Endothelial cell of umbilical vein (primary cell): ENCODE measurements at regions not wholly inside any gene's neighbourhood (a gene's known extent, or its start where the extent isn't known, plus 50 kb on each side); places are given as distances from the start of the nearest gene placed in this dataset.

ENCODE experiments used
- BruUV-seq: library from RNA; stranded (reverse); fragments of 400-500 nt; replicated peaks from 2 replicates; lab custom pipeline; 2021; lab: Mats Ljungman, UMichigan
- CTCF ChIA-PET: fragments of 300-600, 350-600 bp; sonication (Branson Sonifier 250); formaldehyde crosslinking; loops from one replicate; lab custom pipeline; 2021; ENCODE audit warnings: antibody characterized with exemption, inconsistent platforms; lab: Charles Lee
- POLR2A ChIA-PET: fragments of 300-600, 350-600 bp; sonication (Branson Sonifier 250); formaldehyde crosslinking; loops from one replicate; lab custom pipeline; 2021; ENCODE audit warnings: antibody characterized with exemption, inconsistent platforms; lab: Charles Lee
- DNase-seq: peaks from one replicate; pipeline ENCODE4 v3.0.0-alpha.2; 2011; ENCODE audit warnings: low read depth, low spot score
- FAIRE-seq: peaks from 2 replicates; lab custom pipeline; 2011; peaks lifted over from hg19 to GRCh38; lab: Jason Lieb, UNC
- H2AFZ ChIP-seq: 2 replicates; pipeline ENCODE4 v1.6.0; 2012; ENCODE audit warnings: low read depth, low read length, control low read depth, inconsistent platforms
- H3K27ac ChIP-seq: 2 replicates; pipeline ENCODE4 v1.5.1; 2011; ENCODE audit warnings: low read depth, mild to moderate bottlenecking, control low read depth, low read length, moderate library complexity; ENCODE audit not compliant: insufficient read depth
- H3K27me3 ChIP-seq, 2 experiments: 2 replicates each; pipeline versions ENCODE4 v1.6.0 to v1.6.1; 2011; ENCODE audit warnings: low read length in 2 of 2, mixed read lengths in 1 of 2; ENCODE audit not compliant: control insufficient read depth in 2 of 2, insufficient read depth in 2 of 2
- H3K36me3 ChIP-seq, 2 experiments: 2 replicates in 1 of 2; 3 replicates in 1 of 2; pipeline ENCODE4 v1.5.1; 2011; ENCODE audit warnings: low read length in 2 of 2, mild to moderate bottlenecking in 1 of 2, moderate library complexity in 1 of 2; ENCODE audit not compliant: control insufficient read depth in 2 of 2, insufficient read depth in 2 of 2; ENCODE audit errors: extremely low read depth in 1 of 2
- H3K4me1 ChIP-seq: 3 replicates; pipeline ENCODE4 v1.5.1; 2011; ENCODE audit warnings: mild to moderate bottlenecking, low read length; ENCODE audit not compliant: control insufficient read depth, insufficient read depth; ENCODE audit errors: extremely low read depth
- H3K4me2 ChIP-seq: 2 replicates; pipeline ENCODE4 v1.6.1; 2011; ENCODE audit warnings: low read length, control low read depth, mixed read lengths; ENCODE audit not compliant: insufficient read depth
- H3K4me3 ChIP-seq, 3 experiments: fragments of 200-600 bp in 1 of 3; sonication (generic), shearing (Covaris generic) in 1 of 3; replicated peaks in 1 of 3; 2 replicates each; pipeline ENCODE4 v1.5.1; 2011 to 2016; ENCODE audit warnings: control low read depth in 3 of 3, low read length in 3 of 3, mild to moderate bottlenecking in 2 of 3, inconsistent platforms in 1 of 3, low read depth in 1 of 3, moderate library complexity in 1 of 3; ENCODE audit not compliant: insufficient read depth in 1 of 3
- H3K79me2 ChIP-seq: 2 replicates; pipeline ENCODE4 v1.6.0; 2012; ENCODE audit warnings: low read length, inconsistent platforms; ENCODE audit not compliant: control insufficient read depth, insufficient read depth
- H3K9ac ChIP-seq: replicated peaks from 2 replicates; pipeline ENCODE3; 2011; ENCODE audit warnings: low read length, control low read depth; ENCODE audit not compliant: insufficient read depth; ENCODE audit errors: extremely low read depth
- H3K9me1 ChIP-seq: replicated peaks from 3 replicates; pipeline ENCODE4 v1.6.0; 2011; ENCODE audit warnings: mild to moderate bottlenecking, low read length; ENCODE audit not compliant: control insufficient read depth, insufficient read depth; ENCODE audit errors: extremely low read depth
- H3K9me3 ChIP-seq: replicated peaks from 2 replicates; pipeline ENCODE4 v1.5.1; 2012; ENCODE audit warnings: low read length, inconsistent platforms; ENCODE audit not compliant: control insufficient read depth, insufficient read depth
- H4K20me1 ChIP-seq: replicated peaks from 2 replicates; pipeline ENCODE3; 2011; ENCODE audit warnings: mild to moderate bottlenecking, low read length; ENCODE audit not compliant: control insufficient read depth, insufficient read depth; ENCODE audit errors: extremely low read depth
- EZH2 ChIP-seq: IDR thresholded peaks from 2 replicates; pipeline ENCODE4 v1.6.1; 2012; ENCODE audit warnings: borderline replicate concordance, low read depth, mild to moderate bottlenecking, moderate library complexity, low read length, inconsistent platforms; ENCODE audit not compliant: severe bottlenecking
- FOS ChIP-seq: IDR thresholded peaks from 2 replicates; pipeline ENCODE4 v1.6.1; 2011; ENCODE audit warnings: mild to moderate bottlenecking, low read length, moderate library complexity, borderline replicate concordance; ENCODE audit not compliant: insufficient read depth
- GATA2 ChIP-seq: IDR thresholded peaks from 2 replicates; pipeline ENCODE4 v1.7.0; 2011; ENCODE audit warnings: low read depth, mild to moderate bottlenecking, moderate library complexity, mixed read lengths, low read length; ENCODE audit not compliant: insufficient read length, insufficient read depth
- JUN ChIP-seq: IDR thresholded peaks from 2 replicates; pipeline ENCODE4 v1.6.1; 2011; ENCODE audit warnings: borderline replicate concordance, low read depth; ENCODE audit not compliant: insufficient read length, insufficient read depth
- MYC ChIP-seq: IDR thresholded peaks from one replicate; pipeline ENCODE4 v1.6.1; 2011; ENCODE audit warnings: mild to moderate bottlenecking, low read depth, low read length
- POLR2A ChIP-seq: IDR thresholded peaks from 2 replicates; pipeline ENCODE4 v1.6.1; 2012; ENCODE audit warnings: low read depth, mild to moderate bottlenecking, control low read depth, low read length
- POLR2AphosphoS5 ChIP-seq: IDR thresholded peaks from 2 replicates; pipeline ENCODE4 v1.6.1; 2012; ENCODE audit warnings: low read depth, mild to moderate bottlenecking, control low read depth, low read length, moderate library complexity; ENCODE audit not compliant: insufficient read depth
- dilution Hi-C: fragments of 300-500 bp; cut with MboI; formaldehyde crosslinking; loops from one replicate; pipeline ENCODE4 v1.15.0; 2019; ENCODE audit warnings: low sequenced_read_pairs; ENCODE audit not compliant: extremely low pct_ligation_motif_present
- intact Hi-C: fragments of 100-400 bp; cut with micrococcal nuclease; formaldehyde crosslinking; loops from one replicate; pipeline ENCODE4 v1.10.0; 2022
- TF ChIP-seq, protein P1 (sequence below), 2 donors: IDR thresholded peaks; 1 replicate in 1 of 2; 2 replicates in 1 of 2; pipeline ENCODE4 v1.5.1; 2011; ENCODE audit warnings: low read length in 2 of 2, mild to moderate bottlenecking in 2 of 2, moderate library complexity in 2 of 2, control low read depth in 1 of 2, inconsistent platforms in 1 of 2, low read depth in 1 of 2; ENCODE audit not compliant: insufficient read depth in 1 of 2; ENCODE audit errors: extremely low read depth in 1 of 2
- TF ChIP-seq, protein P2 (sequence below): IDR thresholded peaks from 2 replicates; pipeline ENCODE4 v1.6.1; 2011; ENCODE audit not compliant: insufficient read depth, insufficient read length

DNA sequence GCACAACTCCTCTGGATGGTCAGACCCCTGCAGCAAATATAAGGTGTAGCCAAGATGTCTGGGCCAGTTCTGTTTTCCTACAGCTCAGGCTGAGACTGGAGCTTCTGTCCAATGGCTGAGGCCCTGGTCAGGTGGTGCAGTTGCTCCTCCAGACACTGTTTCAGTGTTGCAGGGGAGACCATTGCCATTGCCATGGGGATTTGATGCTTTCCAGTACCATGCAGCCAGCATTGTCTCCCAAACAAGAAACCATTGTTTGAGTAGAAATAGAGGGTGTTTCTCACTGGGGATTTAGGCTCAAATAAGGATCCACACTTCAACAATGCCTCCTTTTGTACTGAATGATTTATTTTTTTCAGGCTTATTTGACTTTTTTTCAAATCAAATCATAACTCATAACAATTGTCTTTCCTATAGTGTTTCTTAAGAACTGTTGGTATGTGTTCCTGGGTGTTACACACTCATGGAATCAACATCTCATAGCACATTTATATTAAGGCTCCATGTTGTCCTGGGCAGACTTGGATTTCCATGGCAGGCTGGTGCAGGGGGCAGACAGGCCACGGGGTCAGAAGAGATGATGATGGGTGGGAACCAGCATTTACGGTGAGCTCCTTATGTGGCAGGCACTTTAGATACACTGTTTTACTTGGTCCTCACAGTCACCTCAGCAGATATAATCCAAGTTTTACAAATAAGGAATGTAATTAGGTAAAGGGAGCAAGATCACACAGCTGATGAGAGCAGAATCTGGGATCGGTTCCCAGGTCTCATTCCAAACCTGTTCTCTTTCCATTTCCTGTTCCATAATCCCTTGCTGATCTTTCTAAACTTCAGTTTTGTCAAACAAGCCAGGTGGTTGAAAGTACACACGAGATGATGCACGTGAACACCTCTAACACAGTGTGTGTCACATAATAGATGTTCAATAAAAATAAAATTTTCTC is 95.9 kb upstream of the GNAQ start:
- DNase-seq (no peak), FAIRE-seq (no peak)
- Histone ChIP-seq H3K4me2 (no peak overlapping the region), H4K20me1 (no peaks in the 10 kb centered on the region), H3K27ac (no peak overlapping the region), H3K9me3 (no peaks in the 10 kb centered on the region), H3K27me3 (no peaks in the 10 kb centered on the region), H2AFZ (no peak overlapping the region), H3K36me3 (no peaks in the 10 kb centered on the region), H3K9me1 (no peaks in the 10 kb centered on the region), H3K4me1 (peaks cover 5% of the 10 kb centered on the region), H3K79me2 (no peaks in the 10 kb centered on the region), H3K4me3 (no peak overlapping the region), H3K9ac (no peak overlapping the region)
- intact Hi-C loops, result loop anchor here (10.0 kb wide), 1 partner anchor 483 kb away; the partner anchor contains the start of gene GNA14
- dilution Hi-C loops, result no loop called here
- ChIA-PET POLR2A (no interaction called here), CTCF (no interaction called here)
- no TSS peak for BruUV-seq
- TF ChIP-seq FOS (no peak), POLR2A (no peak), EZH2 (no peak), MYC (no peak), JUN (no peak), POLR2AphosphoS5 (no peak), GATA2 (no peak)
- TF ChIP-seq, protein P1, sequence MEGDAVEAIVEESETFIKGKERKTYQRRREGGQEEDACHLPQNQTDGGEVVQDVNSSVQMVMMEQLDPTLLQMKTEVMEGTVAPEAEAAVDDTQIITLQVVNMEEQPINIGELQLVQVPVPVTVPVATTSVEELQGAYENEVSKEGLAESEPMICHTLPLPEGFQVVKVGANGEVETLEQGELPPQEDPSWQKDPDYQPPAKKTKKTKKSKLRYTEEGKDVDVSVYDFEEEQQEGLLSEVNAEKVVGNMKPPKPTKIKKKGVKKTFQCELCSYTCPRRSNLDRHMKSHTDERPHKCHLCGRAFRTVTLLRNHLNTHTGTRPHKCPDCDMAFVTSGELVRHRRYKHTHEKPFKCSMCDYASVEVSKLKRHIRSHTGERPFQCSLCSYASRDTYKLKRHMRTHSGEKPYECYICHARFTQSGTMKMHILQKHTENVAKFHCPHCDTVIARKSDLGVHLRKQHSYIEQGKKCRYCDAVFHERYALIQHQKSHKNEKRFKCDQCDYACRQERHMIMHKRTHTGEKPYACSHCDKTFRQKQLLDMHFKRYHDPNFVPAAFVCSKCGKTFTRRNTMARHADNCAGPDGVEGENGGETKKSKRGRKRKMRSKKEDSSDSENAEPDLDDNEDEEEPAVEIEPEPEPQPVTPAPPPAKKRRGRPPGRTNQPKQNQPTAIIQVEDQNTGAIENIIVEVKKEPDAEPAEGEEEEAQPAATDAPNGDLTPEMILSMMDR (IDR thresholded peaks at IDR 0.05; ENCODE audit: extremely low read depth in 1 of 2, insufficient read depth in 1 of 2, low read depth in 1 of 2, low read length in 2 of 2), result no peak
- TF ChIP-seq, protein P2, sequence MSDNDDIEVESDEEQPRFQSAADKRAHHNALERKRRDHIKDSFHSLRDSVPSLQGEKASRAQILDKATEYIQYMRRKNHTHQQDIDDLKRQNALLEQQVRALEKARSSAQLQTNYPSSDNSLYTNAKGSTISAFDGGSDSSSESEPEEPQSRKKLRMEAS, result no peak
